Fibroblast of pulmonary artery (primary cell): ENCODE measurements at regions not wholly inside any gene's neighbourhood (a gene's known extent, or its start where the extent isn't known, plus 50 kb on each side); places are given as distances from the start of the nearest gene placed in this dataset.

Experiments used
- DNase-seq: peaks from one replicate; pipeline ENCODE4 v3.0.0-alpha.2; 2010; ENCODE audit warnings: low read depth
- H3K4me3 ChIP-seq: replicated peaks from 2 replicates; pipeline ENCODE4 v1.5.1; 2011; ENCODE audit warnings: low read depth, mild to moderate bottlenecking, control low read depth, low read length, moderate library complexity
- CTCF ChIP-seq: IDR thresholded peaks from 2 replicates; pipeline ENCODE4 v1.5.1; 2011; ENCODE audit warnings: mild to moderate bottlenecking, control low read depth, low read length, inconsistent platforms; ENCODE audit errors: missing control alignments

- TF ChIP-seq CTCF, result no peak
- no peak overlapping the region for H3K4me3 ChIP-seq
- DNase-seq, result peak; percentile 84
Measured at GRCh38 chr4:184286358-184286757, 68.7 kb upstream of the ENPP6 start.

- DNase-seq, result no peak
- no peak overlapping the region for H3K4me3 ChIP-seq
- TF ChIP-seq CTCF, result no peak
Measured at GRCh38 chr4:184284742-184285141, 67.1 kb upstream of the ENPP6 start.

- DNase-seq, result no peak
- no peak for TF ChIP-seq CTCF
- no peak overlapping the region for H3K4me3 ChIP-seq
Measured at GRCh38 chr4:184284336-184284690, 66.6 kb upstream of the ENPP6 start.

- TF ChIP-seq CTCF, result no peak
- H3K4me3 ChIP-seq, result no peak overlapping the region
- no peak for DNase-seq
Measured at GRCh38 chr4:184283659-184284335, 66.1 kb upstream of the ENPP6 start.

- TF ChIP-seq CTCF, result no peak
- DNase-seq, result no peak
- no peak overlapping the region for H3K4me3 ChIP-seq
Measured at GRCh38 chr4:184282895-184283654, 65.4 kb upstream of the ENPP6 start.

- no peak for TF ChIP-seq CTCF
- H3K4me3 ChIP-seq, result no peak overlapping the region
- no peak for DNase-seq
Measured at GRCh38 chr4:184282251-184282713, 64.6 kb upstream of the ENPP6 start.
